ENCODE measurements at regions not wholly inside any gene's neighbourhood (a gene's known extent, or its start where the extent isn't known, plus 50 kb on each side); places are given as distances from the start of the nearest gene placed in this dataset.

- TF ChIP-seq CTCF (IDR thresholded peaks at IDR 0.05; ENCODE audit: low read length) (no peak), EZH2 (IDR thresholded peaks at IDR 0.05; ENCODE audit: borderline replicate concordance, low read length) (no peak)
These were observed 68.3 kb upstream of the DACH1 start for GRCh38 chr13:71935166-71935840.

Measured in OCI-LY1 (cell line).